HUES6 (cell line): ENCODE measurements at regions not wholly inside any gene's neighbourhood (a gene's known extent, or its start where the extent isn't known, plus 50 kb on each side); places are given as distances from the start of the nearest gene placed in this dataset.
"Not testable (repeated sequence)": the region's sequence is repeated elsewhere in the genome, so short reads cannot be mapped to it uniquely, and the experiment has no call there.

Source experiments
- H3K27ac ChIP-seq: 2 replicates; pipeline ENCODE4 v1.7.0; 2013; ENCODE audit warnings: low read depth, mild to moderate bottlenecking, low read length, inconsistent platforms
- H3K27me3 ChIP-seq: 2 replicates; pipeline ENCODE4 v1.6.1; 2013; ENCODE audit warnings: low read length; ENCODE audit not compliant: control insufficient read depth, insufficient read depth
- H3K36me3 ChIP-seq: 2 replicates; pipeline ENCODE4 v1.6.1; 2013; ENCODE audit warnings: low read length; ENCODE audit not compliant: control insufficient read depth, insufficient read depth
- H3K4me1 ChIP-seq: 2 replicates; pipeline ENCODE4 v1.6.1; 2013; ENCODE audit warnings: low read length; ENCODE audit not compliant: control insufficient read depth, insufficient read depth
- H3K4me3 ChIP-seq: 2 replicates; pipeline ENCODE4 v1.5.1; 2013; ENCODE audit warnings: low read depth, low read length
- H3K9ac ChIP-seq: one replicate; pipeline ENCODE4 v1.6.1; 2013; ENCODE audit warnings: mild to moderate bottlenecking, low read length
- H3K9me3 ChIP-seq: 2 replicates; pipeline ENCODE4 v1.6.1; 2013; ENCODE audit warnings: low read depth, low read length; ENCODE audit not compliant: control insufficient read depth, insufficient read depth

- Histone ChIP-seq H3K9me3 (no peaks in the 10 kb centered on the region), H3K36me3 (no peaks in the 10 kb centered on the region), H3K4me1 (no peaks in the 10 kb centered on the region), H3K9ac (no peak overlapping the region), H3K27me3 (peaks cover 16% of the 10 kb centered on the region), H3K27ac (no peak overlapping the region), H3K4me3 (no peak overlapping the region)
Measured at GRCh38 chr15:93340406-93340805, 251.4 kb upstream of the RGMA start.

- peaks cover 71% of the 10 kb centered on the region for H3K27me3 ChIP-seq
- H3K9me3 ChIP-seq, result peaks cover 4% of the 10 kb centered on the region; the same call in 1 of the 2 replicates
- H3K36me3 ChIP-seq, result no peaks in the 10 kb centered on the region
- H3K4me1 ChIP-seq, result peaks cover 25% of the 10 kb centered on the region
- H3K4me3 ChIP-seq, result peak overlapping the region; percentile 39; the same call in 1 of the 2 replicates
- no peak overlapping the region for H3K27ac ChIP-seq
- H3K9ac ChIP-seq, result peak overlapping the region; percentile 5
Measured at GRCh38 chr15:93333796-93334195, 244.8 kb upstream of the RGMA start.

GRCh38 chr15:93333126-93333525 lies 244.1 kb upstream of the RGMA start:
- H3K27ac ChIP-seq, H3K9me3 ChIP-seq, H3K36me3 ChIP-seq, H3K9ac ChIP-seq: not testable (repeated sequence)
- H3K4me1 ChIP-seq, result peaks cover 30% of the 10 kb centered on the region
- H3K27me3 ChIP-seq, result peaks cover 76% of the 10 kb centered on the region
- peak overlapping the region; percentile 39; the same call in 1 of the 2 replicates for H3K4me3 ChIP-seq

GRCh38 chr15:93332168-93332553 lies 243.2 kb upstream of the RGMA start:
- Histone ChIP-seq H3K4me3 (peak overlapping the region; percentile 50), H3K27ac (no peak overlapping the region), H3K4me1 (peaks cover 40% of the 10 kb centered on the region), H3K27me3 (peaks cover 85% of the 10 kb centered on the region), H3K36me3 (no peaks in the 10 kb centered on the region), H3K9ac (no peak overlapping the region), H3K9me3 (peaks cover 4% of the 10 kb centered on the region; the same call in 1 of the 2 replicates)

- peaks cover 4% of the 10 kb centered on the region; the same call in 1 of the 2 replicates for H3K9me3 ChIP-seq
- H3K4me1 ChIP-seq, result peaks cover 42% of the 10 kb centered on the region
- H3K9ac ChIP-seq, result peak overlapping the region; percentile 42
- peaks cover 85% of the 10 kb centered on the region for H3K27me3 ChIP-seq
- H3K27ac ChIP-seq, result no peak overlapping the region
- H3K4me3 ChIP-seq, result peak overlapping the region; percentile 50
- no peaks in the 10 kb centered on the region for H3K36me3 ChIP-seq
Measured at GRCh38 chr15:93331545-93332167, 242.6 kb upstream of the RGMA start.

- peaks cover 4% of the 10 kb centered on the region; the same call in 1 of the 2 replicates for H3K9me3 ChIP-seq
- H3K27ac ChIP-seq, result no peak overlapping the region
- peaks cover 42% of the 10 kb centered on the region for H3K4me1 ChIP-seq
- no peaks in the 10 kb centered on the region for H3K36me3 ChIP-seq
- H3K27me3 ChIP-seq, result peaks cover 81% of the 10 kb centered on the region
- peak overlapping the region; percentile 50 for H3K4me3 ChIP-seq
- peak overlapping the region; percentile 20 for H3K9ac ChIP-seq
Measured at GRCh38 chr15:93330912-93331544, 242.0 kb upstream of the RGMA start.

GRCh38 chr15:93327364-93327763 lies 238.4 kb upstream of the RGMA start:
- H3K27me3 ChIP-seq, result peaks cover 60% of the 10 kb centered on the region
- H3K27ac ChIP-seq, result no peak overlapping the region
- H3K36me3 ChIP-seq, result no peaks in the 10 kb centered on the region
- H3K4me1 ChIP-seq, result peaks cover 29% of the 10 kb centered on the region
- no peak overlapping the region for H3K4me3 ChIP-seq
- no peak overlapping the region for H3K9ac ChIP-seq
- peaks cover 4% of the 10 kb centered on the region; the same call in 1 of the 2 replicates for H3K9me3 ChIP-seq

- Histone ChIP-seq H3K4me3 (no peak overlapping the region), H3K27me3 (peaks cover 32% of the 10 kb centered on the region), H3K4me1 (peaks cover 23% of the 10 kb centered on the region), H3K9me3 (no peaks in the 10 kb centered on the region), H3K9ac (no peak overlapping the region), H3K36me3 (no peaks in the 10 kb centered on the region), H3K27ac (no peak overlapping the region)
Measured at GRCh38 chr15:93324186-93324975, 235.4 kb upstream of the RGMA start.

- Histone ChIP-seq H3K9ac (no peak overlapping the region), H3K9me3 (no peaks in the 10 kb centered on the region), H3K4me1 (peaks cover 7% of the 10 kb centered on the region; the same call in 1 of the 2 replicates), H3K4me3 (no peak overlapping the region), H3K27me3 (peaks cover 15% of the 10 kb centered on the region; the same call in 1 of the 2 replicates), H3K27ac (no peak overlapping the region), H3K36me3 (no peaks in the 10 kb centered on the region)
Measured at GRCh38 chr15:93321881-93322282, 232.9 kb upstream of the RGMA start.

GRCh38 chr15:93319121-93319814 lies 230.3 kb upstream of the RGMA start:
- H3K36me3 ChIP-seq, result no peaks in the 10 kb centered on the region
- H3K27ac ChIP-seq, result no peak overlapping the region
- no peaks in the 10 kb centered on the region for H3K9me3 ChIP-seq
- peaks cover 7% of the 10 kb centered on the region; the same call in 1 of the 2 replicates for H3K4me1 ChIP-seq
- no peak overlapping the region for H3K4me3 ChIP-seq
- H3K9ac ChIP-seq, result no peak overlapping the region
- peaks cover 18% of the 10 kb centered on the region for H3K27me3 ChIP-seq
